Activated CD4-positive, alpha-beta T cell treated with anti-CD3 and anti-CD28 coated beads, Interleukin-2, amount 50 U/mL, for 48 hours (primary cell): ENCODE measurements at regions not wholly inside any gene's neighbourhood (a gene's known extent, or its start where the extent isn't known, plus 50 kb on each side); places are given as distances from the start of the nearest gene placed in this dataset.

ENCODE experiments used
- DNase-seq, 2 experiments: peaks; one replicate each; pipeline ENCODE4 v3.0.0-alpha.2; 2020

- no peak for DNase-seq
Measured at GRCh38 chr15:59953392-59953883, 50.7 kb upstream of the FOXB1 start.

- DNase-seq = no peak
Measured at GRCh38 chr15:59952960-59953359, 51.2 kb upstream of the FOXB1 start.

- DNase-seq = no peak
Measured at GRCh38 chr15:59950603-59951388, 53.3 kb upstream of the FOXB1 start.

GRCh38 chr15:59948924-59949613 is 55.0 kb upstream of the FOXB1 start:
- DNase-seq = no peak

GRCh38 chr15:59946084-59946483 is 58.0 kb upstream of the FOXB1 start:
- no peak for DNase-seq

GRCh38 chr15:59945036-59945435 is 59.1 kb upstream of the FOXB1 start:
- DNase-seq = no peak

GRCh38 chr15:59941612-59942011 is 62.5 kb upstream of the FOXB1 start:
- no peak for DNase-seq

GRCh38 chr15:59940928-59941327 is 63.2 kb upstream of the FOXB1 start:
- no peak for DNase-seq

GRCh38 chr15:59940456-59940855 is 63.7 kb upstream of the FOXB1 start:
- no peak for DNase-seq

GRCh38 chr15:59936741-59937140 is 67.4 kb upstream of the FOXB1 start:
- no peak for DNase-seq

- DNase-seq = no peak
Measured at GRCh38 chr15:59933607-59934006, 70.5 kb upstream of the FOXB1 start.

GRCh38 chr15:59931646-59932261 is 72.4 kb upstream of the FOXB1 start:
- no peak for DNase-seq

GRCh38 chr15:59924812-59925522 is 79.1 kb upstream of the FOXB1 start:
- no peak for DNase-seq

- DNase-seq = no peak
Measured at GRCh38 chr15:59924096-59924495, 80.0 kb upstream of the FOXB1 start.

GRCh38 chr15:59923508-59923907 is 80.6 kb upstream of the FOXB1 start:
- DNase-seq = no peak

- peak; percentile 56 to 67 for DNase-seq
Measured at GRCh38 chr15:59918994-59919951, 84.8 kb upstream of the FOXB1 start.

- DNase-seq = peak; percentile 80 to 84
Measured at GRCh38 chr15:59917504-59918157, 86.5 kb upstream of the FOXB1 start.

GRCh38 chr15:59906046-59906445 is 98.1 kb upstream of the FOXB1 start:
- no peak for DNase-seq

- DNase-seq = no peak
Measured at GRCh38 chr15:59905176-59905575, 98.9 kb upstream of the FOXB1 start.

GRCh38 chr15:59904450-59905135 is 99.5 kb upstream of the FOXB1 start:
- DNase-seq = no peak

GRCh38 chr15:59896663-59897074 is 107.4 kb upstream of the FOXB1 start:
- no peak for DNase-seq
